WTC11 (cell line): ENCODE measurements at regions not wholly inside any gene's neighbourhood (a gene's known extent, or its start where the extent isn't known, plus 50 kb on each side); places are given as distances from the start of the nearest gene placed in this dataset.

ENCODE experiments used
- ATAC-seq: fragments of 200-7000 bp; cut with Tn5 transposase; 2 replicates; pipeline ENCODE4 v1.10.0; 2021; ENCODE audit warnings: mild to moderate bottlenecking, moderate library complexity
- CTCF ChIA-PET: fragments of 300-600 bp; sonication (Branson Sonifier 250); formaldehyde crosslinking; loops from one replicate; lab custom pipeline; 2021; ENCODE audit warnings: antibody characterized with exemption; lab: Charles Lee
- POLR2A ChIA-PET: fragments of 350-600 bp; sonication (Branson Sonifier 250); formaldehyde crosslinking; loops from one replicate; lab custom pipeline; 2021; ENCODE audit warnings: antibody characterized with exemption; lab: Charles Lee
- DNase-seq: peaks from one replicate; pipeline ENCODE4 v3.0.0; 2021; ENCODE audit warnings: low spot score
- H3K27ac Mint-ChIP-seq: 2 replicates; pipeline ENCODE4 v1.8.0; 2021; ENCODE audit warnings: mixed read lengths
- H3K27me3 Mint-ChIP-seq: 2 replicates; pipeline ENCODE4 v1.8.0; 2021; ENCODE audit warnings: low read depth, mild to moderate bottlenecking, moderate library complexity, mixed read lengths
- H3K36me3 Mint-ChIP-seq: 2 replicates; pipeline ENCODE4 v1.8.0; 2021; ENCODE audit warnings: mixed read lengths
- H3K4me1 Mint-ChIP-seq: 2 replicates; pipeline ENCODE4 v1.8.0; 2022; ENCODE audit warnings: mixed read lengths
- H3K4me3 Mint-ChIP-seq: 2 replicates; pipeline ENCODE4 v1.8.0; 2021; ENCODE audit warnings: mild to moderate bottlenecking, moderate library complexity, mixed read lengths
- H3K9me3 Mint-ChIP-seq: 2 replicates; pipeline ENCODE4 v1.8.0; 2021; ENCODE audit warnings: mixed read lengths
- AR ChIP-seq: fragments of 250-450 bp; sonication (Bioruptor Pico); IDR thresholded peaks from 2 replicates; pipeline ENCODE4 v1.9.0; 2021; ENCODE audit warnings: mild to moderate bottlenecking
- CBFB ChIP-seq: sonication (generic); formaldehyde crosslinking; IDR thresholded peaks from 2 replicates; pipeline ENCODE4 v1.8.1; 2022; ENCODE audit warnings: mild to moderate bottlenecking, low read depth, missing genetic modification reagents
- ELF4 ChIP-seq: sonication (generic); formaldehyde crosslinking; IDR thresholded peaks from 2 replicates; pipeline ENCODE4 v1.8.1; 2022; ENCODE audit warnings: low read depth, mild to moderate bottlenecking, moderate library complexity, missing genetic modification reagents
- EMX1 ChIP-seq: fragments of 250-450 bp; sonication (Bioruptor Pico); IDR thresholded peaks from 2 replicates; pipeline ENCODE4 v1.8.0; 2021; ENCODE audit warnings: mild to moderate bottlenecking
- ESRRA ChIP-seq: sonication (generic); formaldehyde crosslinking; IDR thresholded peaks from 2 replicates; pipeline ENCODE4 v1.8.1; 2022; ENCODE audit warnings: mild to moderate bottlenecking, missing genetic modification reagents, borderline replicate concordance
- FOXK1 ChIP-seq: sonication (generic); formaldehyde crosslinking; IDR thresholded peaks from 2 replicates; pipeline ENCODE4 v1.8.0; 2022; ENCODE audit warnings: mild to moderate bottlenecking, moderate library complexity, missing genetic modification reagents
- IRF2 ChIP-seq: sonication (generic); formaldehyde crosslinking; IDR thresholded peaks from 2 replicates; pipeline ENCODE4 v1.8.0; 2022; ENCODE audit warnings: low read depth, missing genetic modification reagents, borderline replicate concordance
- NFYB ChIP-seq: sonication (generic); formaldehyde crosslinking; conservative IDR thresholded peaks from 2 replicates; pipeline ENCODE4 v1.8.0; 2022; ENCODE audit warnings: low read depth, missing genetic modification reagents
- NR3C1 ChIP-seq: sonication (generic); formaldehyde crosslinking; conservative IDR thresholded peaks from 2 replicates; pipeline ENCODE4 v1.8.1; 2023; ENCODE audit warnings: low read depth, mild to moderate bottlenecking, missing genetic modification reagents
- SMAD3 ChIP-seq: sonication (generic); formaldehyde crosslinking; IDR thresholded peaks from 2 replicates; pipeline ENCODE4 v1.8.0; 2022; ENCODE audit warnings: missing genetic modification reagents, mild to moderate bottlenecking, borderline replicate concordance
- ZNF263 ChIP-seq: sonication (generic); formaldehyde crosslinking; IDR thresholded peaks from 2 replicates; pipeline ENCODE4 v1.8.1; 2022; ENCODE audit warnings: low read depth, mild to moderate bottlenecking, moderate library complexity, missing genetic modification reagents
- ZNF416 ChIP-seq: fragments of 250-450 bp; sonication (Bioruptor Pico); IDR thresholded peaks from 2 replicates; pipeline ENCODE4 v1.9.0; 2021; ENCODE audit warnings: mild to moderate bottlenecking, inconsistent platforms
- ZNF423 ChIP-seq: fragments of 250-450 bp; sonication (Bioruptor Pico); IDR thresholded peaks from 2 replicates; pipeline ENCODE4 v2.1.2; 2022; ENCODE audit warnings: mild to moderate bottlenecking, moderate library complexity
- TF ChIP-seq, protein P1 (sequence below): sonication (generic); formaldehyde crosslinking; IDR thresholded peaks from 2 replicates; pipeline ENCODE4 v1.8.0; 2022; ENCODE audit warnings: mild to moderate bottlenecking, missing genetic modification reagents
- TF ChIP-seq, protein P2 (sequence below): fragments of 250-450 bp; sonication (Bioruptor Pico); conservative IDR thresholded peaks from 2 replicates; pipeline ENCODE4 v1.9.0; 2021; ENCODE audit warnings: mild to moderate bottlenecking
- TF ChIP-seq, protein P3 (sequence below): sonication (generic); formaldehyde crosslinking; IDR thresholded peaks from 2 replicates; pipeline ENCODE4 v1.8.0; 2022; ENCODE audit warnings: mild to moderate bottlenecking, missing genetic modification reagents
- TF ChIP-seq, protein P4 (sequence below): fragments of 250-450 bp; sonication (Bioruptor Pico); IDR thresholded peaks from 2 replicates; pipeline ENCODE4 v1.9.0; 2021; ENCODE audit warnings: mild to moderate bottlenecking
- TF ChIP-seq, protein P5 (sequence below): sonication (generic); formaldehyde crosslinking; IDR thresholded peaks from 2 replicates; pipeline ENCODE4 v1.8.1; 2023; ENCODE audit warnings: mild to moderate bottlenecking, missing genetic modification reagents, borderline replicate concordance

- ChIA-PET POLR2A (no interaction called here), CTCF (no interaction called here)
- Mint-ChIP-seq H3K4me3 (no peak overlapping the region), H3K4me1 (peaks cover 41% of the 10 kb centered on the region), H3K27me3 (no peaks in the 10 kb centered on the region), H3K9me3 (no peaks in the 10 kb centered on the region), H3K36me3 (no peaks in the 10 kb centered on the region), H3K27ac (no peak overlapping the region)
- TF ChIP-seq AR: no peak
- TF ChIP-seq ZNF263 (CRISPR knock-in tag): no peak
- no peak for TF ChIP-seq CBFB (CRISPR knock-in tag)
- TF ChIP-seq EMX1 (CRISPR knock-in tag): no peak
- TF ChIP-seq, protein P1, sequence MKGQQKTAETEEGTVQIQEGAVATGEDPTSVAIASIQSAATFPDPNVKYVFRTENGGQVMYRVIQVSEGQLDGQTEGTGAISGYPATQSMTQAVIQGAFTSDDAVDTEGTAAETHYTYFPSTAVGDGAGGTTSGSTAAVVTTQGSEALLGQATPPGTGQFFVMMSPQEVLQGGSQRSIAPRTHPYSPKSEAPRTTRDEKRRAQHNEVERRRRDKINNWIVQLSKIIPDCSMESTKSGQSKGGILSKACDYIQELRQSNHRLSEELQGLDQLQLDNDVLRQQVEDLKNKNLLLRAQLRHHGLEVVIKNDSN (CRISPR knock-in tag): no peak
- TF ChIP-seq SMAD3 (CRISPR knock-in tag): no peak
- TF ChIP-seq, protein P2, sequence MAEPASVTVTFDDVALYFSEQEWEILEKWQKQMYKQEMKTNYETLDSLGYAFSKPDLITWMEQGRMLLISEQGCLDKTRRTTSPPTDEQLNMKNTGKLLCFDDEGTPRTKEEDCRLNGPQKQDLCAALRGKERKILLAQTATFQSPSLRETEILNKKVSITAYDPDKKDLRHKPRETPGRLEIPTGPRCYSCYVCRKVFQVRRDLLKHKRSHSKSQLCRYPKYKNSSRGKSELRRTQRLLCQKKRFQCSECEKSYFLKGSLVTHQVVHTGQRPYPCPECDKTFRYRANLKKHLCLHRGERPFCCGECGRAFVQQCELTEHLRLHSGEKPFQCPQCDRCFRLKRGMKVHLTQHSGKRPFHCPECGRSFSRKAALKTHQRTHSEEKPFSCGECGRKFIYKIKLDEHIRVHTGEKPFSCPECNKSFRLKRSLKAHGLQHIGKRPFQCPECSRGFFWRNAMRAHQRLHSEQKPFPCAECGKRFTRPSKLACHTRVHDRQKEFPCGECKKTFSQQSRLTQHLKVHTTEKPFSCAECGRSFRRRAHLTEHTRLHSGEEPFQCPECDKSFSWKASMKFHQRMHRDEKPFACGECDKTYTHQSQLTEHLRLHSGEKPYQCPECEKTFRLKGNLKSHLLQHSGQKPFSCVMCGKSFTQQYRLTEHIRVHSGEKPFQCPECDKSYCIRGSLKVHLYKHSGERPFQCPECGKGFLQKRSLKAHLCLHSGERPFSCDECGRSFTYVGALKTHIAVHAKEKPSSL (CRISPR knock-in tag): no peak
- no peak for TF ChIP-seq ESRRA (CRISPR knock-in tag)
- TF ChIP-seq IRF2 (CRISPR knock-in tag): no peak
- TF ChIP-seq, protein P3, sequence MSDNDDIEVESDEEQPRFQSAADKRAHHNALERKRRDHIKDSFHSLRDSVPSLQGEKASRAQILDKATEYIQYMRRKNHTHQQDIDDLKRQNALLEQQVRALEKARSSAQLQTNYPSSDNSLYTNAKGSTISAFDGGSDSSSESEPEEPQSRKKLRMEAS (CRISPR knock-in tag): no peak
- no peak for TF ChIP-seq FOXK1 (CRISPR knock-in tag)
- no peak for TF ChIP-seq ZNF423 (CRISPR knock-in tag)
- TF ChIP-seq, protein P4, sequence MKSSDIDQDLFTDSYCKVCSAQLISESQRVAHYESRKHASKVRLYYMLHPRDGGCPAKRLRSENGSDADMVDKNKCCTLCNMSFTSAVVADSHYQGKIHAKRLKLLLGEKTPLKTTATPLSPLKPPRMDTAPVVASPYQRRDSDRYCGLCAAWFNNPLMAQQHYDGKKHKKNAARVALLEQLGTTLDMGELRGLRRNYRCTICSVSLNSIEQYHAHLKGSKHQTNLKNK (CRISPR knock-in tag): no peak
- no peak for TF ChIP-seq NFYB (CRISPR knock-in tag)
- no peak for TF ChIP-seq ELF4 (CRISPR knock-in tag)
- TF ChIP-seq ZNF416 (CRISPR knock-in tag): no peak
- TF ChIP-seq, protein P5, sequence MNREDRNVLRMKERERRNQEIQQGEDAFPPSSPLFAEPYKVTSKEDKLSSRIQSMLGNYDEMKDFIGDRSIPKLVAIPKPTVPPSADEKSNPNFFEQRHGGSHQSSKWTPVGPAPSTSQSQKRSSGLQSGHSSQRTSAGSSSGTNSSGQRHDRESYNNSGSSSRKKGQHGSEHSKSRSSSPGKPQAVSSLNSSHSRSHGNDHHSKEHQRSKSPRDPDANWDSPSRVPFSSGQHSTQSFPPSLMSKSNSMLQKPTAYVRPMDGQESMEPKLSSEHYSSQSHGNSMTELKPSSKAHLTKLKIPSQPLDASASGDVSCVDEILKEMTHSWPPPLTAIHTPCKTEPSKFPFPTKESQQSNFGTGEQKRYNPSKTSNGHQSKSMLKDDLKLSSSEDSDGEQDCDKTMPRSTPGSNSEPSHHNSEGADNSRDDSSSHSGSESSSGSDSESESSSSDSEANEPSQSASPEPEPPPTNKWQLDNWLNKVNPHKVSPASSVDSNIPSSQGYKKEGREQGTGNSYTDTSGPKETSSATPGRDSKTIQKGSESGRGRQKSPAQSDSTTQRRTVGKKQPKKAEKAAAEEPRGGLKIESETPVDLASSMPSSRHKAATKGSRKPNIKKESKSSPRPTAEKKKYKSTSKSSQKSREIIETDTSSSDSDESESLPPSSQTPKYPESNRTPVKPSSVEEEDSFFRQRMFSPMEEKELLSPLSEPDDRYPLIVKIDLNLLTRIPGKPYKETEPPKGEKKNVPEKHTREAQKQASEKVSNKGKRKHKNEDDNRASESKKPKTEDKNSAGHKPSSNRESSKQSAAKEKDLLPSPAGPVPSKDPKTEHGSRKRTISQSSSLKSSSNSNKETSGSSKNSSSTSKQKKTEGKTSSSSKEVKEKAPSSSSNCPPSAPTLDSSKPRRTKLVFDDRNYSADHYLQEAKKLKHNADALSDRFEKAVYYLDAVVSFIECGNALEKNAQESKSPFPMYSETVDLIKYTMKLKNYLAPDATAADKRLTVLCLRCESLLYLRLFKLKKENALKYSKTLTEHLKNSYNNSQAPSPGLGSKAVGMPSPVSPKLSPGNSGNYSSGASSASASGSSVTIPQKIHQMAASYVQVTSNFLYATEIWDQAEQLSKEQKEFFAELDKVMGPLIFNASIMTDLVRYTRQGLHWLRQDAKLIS (CRISPR knock-in tag): no peak
- TF ChIP-seq NR3C1 (CRISPR knock-in tag): no peak
- no peak for ATAC-seq
- no peak for DNase-seq
Measured at GRCh38 chr2:42921721-42922120, 129.3 kb upstream of the HAAO start.
